Stimulated activated CD4-positive, alpha-beta T cell treated with anti-CD3 and anti-CD28 coated beads, Interleukin-4, amount 100 ng/mL, for 4 hours (primary cell): ENCODE measurements at regions not wholly inside any gene's neighbourhood (a gene's known extent, or its start where the extent isn't known, plus 50 kb on each side); places are given as distances from the start of the nearest gene placed in this dataset.
"Not testable (repeated sequence)": the region's sequence is repeated elsewhere in the genome, so short reads cannot be mapped to it uniquely, and the experiment has no call there.

Experiments
- DNase-seq, 2 experiments: peaks; one replicate each; pipeline ENCODE4 v3.0.0-alpha.2; 2020

DNA sequence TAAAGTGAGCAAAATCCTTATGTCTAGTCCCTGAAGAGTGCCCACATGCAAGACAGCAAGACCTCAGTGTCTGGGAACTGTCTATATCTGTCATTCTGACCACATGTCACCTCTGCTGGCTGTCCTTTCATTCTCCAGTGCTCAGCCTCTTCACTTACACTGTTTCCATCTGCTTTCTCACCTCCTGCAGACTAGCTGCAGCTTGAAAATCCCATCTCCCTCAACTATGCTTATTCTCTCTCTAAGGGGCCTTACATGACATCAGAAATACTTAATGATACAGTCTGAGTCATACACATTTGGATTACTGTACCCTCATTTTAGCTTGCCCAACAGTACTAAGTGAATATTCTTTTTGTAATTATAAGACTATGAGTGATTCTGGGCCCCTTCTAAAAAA lies 587.8 kb downstream of the EPM2A start:
- no peak for DNase-seq

DNA sequence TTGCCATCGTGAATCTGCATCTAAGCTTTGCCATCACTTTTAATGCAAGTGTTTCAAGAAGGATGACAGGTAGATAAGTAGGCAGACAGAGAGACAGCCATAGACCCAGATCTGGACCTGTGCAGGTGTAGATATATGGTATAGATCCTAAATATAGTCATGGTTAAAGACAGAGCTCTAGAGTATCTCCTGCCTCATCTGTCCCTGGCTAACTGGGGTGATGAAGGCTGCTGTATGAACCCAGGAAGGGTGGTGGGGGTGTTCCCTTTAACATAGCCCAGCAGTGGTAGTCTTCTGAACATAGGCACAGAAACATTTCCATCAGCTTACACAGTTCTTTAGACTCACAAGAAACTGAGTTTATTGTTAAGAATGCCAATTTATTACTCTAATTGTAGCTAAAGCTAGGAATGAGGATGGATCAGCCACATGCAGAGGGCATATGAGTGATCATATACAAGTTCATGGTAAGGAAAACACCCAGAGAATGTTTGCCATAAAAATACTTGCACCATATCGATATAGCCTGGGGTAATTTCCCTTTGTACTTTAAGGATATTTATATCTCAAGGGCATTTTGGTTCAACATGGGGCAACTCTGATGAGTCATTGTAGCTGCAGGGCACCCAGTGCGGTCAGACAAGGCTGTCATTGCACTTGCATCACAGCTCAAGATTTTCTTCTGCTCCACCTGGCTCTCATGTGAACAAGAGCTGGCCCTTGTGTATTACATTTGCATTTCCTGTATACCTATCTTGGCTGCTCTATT lies 587.2 kb downstream of the EPM2A start:
- no peak for DNase-seq

DNA sequence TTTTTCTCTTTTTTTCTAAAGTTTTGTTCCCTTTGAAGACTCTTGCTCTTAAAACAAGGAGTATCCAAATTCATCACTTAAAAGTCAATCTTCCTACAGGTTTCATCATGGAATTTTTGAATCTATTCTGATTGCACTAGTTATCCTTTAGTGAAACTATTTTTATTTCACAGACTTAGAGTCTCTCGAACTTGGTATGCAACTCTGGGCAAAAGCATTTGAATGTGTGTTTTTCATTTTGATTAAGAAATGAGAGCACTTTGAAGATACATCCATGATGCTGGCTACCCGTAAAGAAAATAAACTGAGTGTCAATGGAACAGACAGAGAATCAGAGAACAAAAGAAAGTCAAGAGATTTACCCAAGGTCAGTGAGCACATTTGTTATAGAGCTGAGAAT lies 586.5 kb downstream of the EPM2A start:
- no peak for DNase-seq

DNA sequence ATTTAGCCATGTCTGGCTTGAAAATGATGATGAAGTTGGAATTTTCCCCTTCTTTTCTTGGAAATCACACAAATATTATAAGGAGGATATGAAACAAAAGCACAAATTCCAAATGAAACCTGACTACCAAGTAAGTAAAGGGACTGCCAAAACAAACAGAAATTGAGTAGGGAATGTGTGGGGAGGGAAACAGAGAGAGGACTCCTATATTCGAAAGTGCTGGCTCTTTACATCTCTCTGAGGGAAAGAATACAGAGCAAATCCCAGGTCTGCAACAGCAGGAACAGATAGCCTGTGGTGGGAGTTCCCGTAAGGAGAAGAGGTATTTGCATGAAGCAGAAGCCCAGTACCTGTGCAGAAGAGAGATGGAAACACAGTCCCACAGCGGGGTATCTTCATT lies 583.7 kb downstream of the EPM2A start:
- no peak for DNase-seq

DNA sequence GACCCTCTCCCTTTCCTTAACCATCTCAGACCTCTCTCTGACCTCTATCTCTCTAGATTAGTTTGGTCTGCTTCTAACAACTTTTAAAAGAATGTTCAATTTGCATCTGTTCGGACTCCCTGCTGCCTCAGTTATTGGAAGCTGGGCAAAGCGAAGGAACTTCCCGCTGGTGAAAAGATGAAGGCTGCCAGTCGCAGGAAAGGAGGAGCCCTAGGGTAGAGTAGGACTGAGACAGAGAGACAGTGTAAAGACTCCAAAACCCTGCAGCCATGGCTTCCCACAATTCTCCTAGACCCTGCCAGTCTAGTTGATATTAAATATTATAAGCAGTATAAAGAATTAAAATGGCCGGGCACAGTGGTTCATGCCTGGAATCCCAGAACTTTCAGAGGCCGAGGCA lies 581.8 kb downstream of the EPM2A start:
- no peak for DNase-seq

DNA sequence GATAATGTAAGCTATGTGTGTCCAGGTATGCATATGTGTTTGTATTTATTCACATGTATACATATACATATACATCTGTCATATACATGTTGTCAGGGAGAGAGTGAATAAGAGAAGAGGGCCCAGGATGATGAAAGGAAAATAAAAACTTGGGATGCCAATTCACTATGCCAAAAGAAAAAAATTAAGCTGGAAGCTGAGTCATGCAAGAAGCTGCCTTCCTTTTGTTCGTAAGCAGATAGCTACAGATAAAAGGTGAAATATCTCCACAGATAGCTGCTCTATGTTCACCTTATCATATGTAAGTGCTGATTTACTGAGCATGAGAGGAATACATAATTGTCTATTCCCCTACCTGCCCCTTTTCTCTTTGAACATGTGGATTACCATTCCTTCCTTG lies 579.9 kb downstream of the EPM2A start:
- DNase-seq = no peak

DNA sequence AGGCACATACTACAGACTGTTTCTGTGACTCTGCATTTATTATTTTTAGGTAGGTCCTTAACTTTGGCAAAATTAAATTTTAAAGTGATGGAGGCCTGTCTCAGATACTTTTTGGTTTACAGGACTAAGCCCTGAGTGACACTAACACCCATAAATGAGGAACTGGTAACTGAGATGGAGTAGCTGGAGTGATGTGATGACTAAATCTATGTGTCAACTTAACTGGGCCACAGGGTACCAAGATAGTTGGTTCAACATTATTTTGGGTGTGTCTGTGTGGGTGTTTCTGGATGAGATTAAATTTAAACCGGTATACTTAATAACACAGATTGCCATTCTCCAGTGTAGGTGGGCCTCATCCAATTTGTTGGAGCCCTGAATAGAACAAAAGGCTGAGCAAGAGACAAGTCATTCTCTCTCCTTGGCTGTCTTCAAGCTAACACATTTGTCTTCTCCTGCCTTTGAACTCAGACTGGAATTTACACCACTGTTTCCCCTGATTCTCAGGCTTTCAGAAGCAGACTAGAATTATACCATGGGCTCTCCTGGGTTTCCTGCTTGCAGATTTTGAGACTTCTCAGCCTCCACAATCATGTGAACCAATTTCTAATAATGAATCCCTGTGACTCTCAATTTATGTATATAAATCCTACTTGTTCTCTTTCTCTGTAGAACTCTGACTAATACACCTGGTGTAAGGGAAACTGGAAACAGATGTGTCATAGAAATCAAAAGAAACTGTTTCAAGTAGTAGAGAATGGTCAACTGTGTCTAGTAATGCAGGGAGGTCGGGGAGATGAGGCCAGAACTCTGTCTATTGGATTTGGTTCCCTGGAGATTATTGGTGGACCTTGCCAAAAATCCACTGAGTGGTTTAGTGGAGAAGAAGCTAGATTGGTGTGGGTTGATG lies 579.2 kb downstream of the EPM2A start:
- DNase-seq = no peak

DNA sequence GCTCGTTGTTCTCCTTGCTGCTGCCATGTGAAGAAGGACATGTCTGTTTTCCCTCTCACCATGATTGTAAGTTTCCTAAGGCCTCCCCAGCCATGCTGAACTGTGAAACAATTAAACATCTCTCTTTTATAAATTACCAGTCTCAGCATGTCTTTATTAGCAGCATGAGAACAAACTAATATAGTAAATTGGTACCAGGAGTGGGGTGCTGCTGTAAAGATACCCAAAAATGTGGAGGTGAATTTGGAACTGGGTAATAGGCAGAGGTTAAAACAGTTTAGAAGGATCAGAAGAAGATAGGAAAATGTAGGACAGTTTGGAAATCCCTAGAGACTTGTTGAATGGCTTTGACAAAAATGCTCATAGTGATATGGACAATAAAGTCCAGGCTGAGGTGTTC lies 576.7 kb downstream of the EPM2A start:
- not testable (repeated sequence) for DNase-seq

DNA sequence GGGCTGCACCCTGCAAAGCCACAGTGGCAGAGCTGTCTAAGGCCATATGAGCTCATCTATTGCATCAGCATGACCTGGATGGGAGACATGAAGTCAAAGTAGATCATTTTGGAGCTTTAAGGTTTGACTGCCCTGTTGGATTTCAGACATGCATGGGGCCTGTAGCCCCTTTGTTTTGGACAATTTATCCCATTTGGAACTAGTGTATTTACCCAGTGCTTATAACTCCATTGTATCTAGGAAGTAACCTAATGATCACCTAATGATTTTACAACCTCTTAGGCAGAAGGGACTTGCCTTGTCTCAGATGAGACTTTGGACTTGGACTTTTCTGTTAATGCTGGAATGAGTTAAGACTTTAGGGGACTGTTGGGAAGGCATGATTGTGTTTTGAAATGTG lies 575.4 kb downstream of the EPM2A start:
- DNase-seq = no peak

DNA sequence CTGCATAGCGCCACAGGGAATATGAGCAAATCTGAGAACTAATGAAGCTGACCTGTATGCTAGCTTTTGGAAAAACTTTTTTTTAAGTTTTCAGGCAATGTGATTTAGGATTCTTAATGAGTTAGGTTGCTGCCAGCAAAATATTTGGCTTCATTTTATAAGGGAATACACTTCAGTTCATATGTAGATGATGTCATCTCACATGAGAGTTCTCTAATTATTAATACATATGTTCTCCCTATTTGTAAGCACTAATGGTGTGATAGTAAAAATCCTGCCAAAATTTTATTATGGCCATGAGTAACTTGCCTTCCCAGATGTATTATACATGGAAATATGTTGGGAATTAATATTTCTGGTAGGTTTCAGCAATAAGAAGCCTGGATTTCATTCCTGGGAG lies 573.8 kb downstream of the EPM2A start:
- DNase-seq = no peak

DNA sequence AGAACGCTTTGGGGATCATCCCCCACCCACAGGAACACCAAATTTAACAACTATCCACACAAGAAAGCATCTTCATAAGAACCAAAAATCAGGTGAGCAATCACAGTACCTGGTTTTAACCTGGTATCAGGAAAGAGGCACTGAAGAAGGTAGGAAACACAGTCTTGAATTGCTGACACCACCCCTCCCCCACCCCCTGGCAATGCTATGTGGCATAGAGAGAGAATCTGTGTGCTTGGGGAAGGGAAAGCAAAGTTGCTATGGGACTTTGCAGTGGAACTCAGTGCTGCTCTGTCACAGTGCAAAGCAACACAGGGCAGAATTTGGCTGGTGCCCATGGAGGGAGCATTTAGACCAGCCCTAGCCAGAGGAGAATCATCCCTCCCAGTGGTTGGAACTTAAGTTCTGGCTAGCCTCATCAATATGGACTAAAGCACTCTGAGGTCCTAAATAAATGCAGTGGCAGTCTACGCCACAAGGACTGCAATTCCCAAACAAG lies 565.5 kb downstream of the EPM2A start:
- DNase-seq = no peak

DNA sequence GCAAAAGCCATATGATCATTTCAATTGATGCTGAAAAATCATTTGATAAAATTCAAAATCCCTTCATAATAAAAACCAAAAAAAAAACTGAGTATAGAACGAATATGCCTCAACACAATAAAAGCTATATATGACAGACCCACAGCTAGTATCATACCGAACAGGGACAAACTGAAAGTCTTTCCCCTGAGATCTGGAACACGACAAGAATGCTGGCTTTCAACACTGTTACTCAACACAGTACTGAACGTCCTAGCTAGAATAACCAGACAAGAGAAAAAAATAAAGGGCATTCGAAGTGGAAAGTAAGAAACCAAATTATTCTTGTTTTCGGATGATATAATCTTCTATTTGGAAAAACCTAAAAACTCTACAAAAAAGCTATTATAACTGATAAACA lies 559.9 kb downstream of the EPM2A start:
- no peak for DNase-seq

DNA sequence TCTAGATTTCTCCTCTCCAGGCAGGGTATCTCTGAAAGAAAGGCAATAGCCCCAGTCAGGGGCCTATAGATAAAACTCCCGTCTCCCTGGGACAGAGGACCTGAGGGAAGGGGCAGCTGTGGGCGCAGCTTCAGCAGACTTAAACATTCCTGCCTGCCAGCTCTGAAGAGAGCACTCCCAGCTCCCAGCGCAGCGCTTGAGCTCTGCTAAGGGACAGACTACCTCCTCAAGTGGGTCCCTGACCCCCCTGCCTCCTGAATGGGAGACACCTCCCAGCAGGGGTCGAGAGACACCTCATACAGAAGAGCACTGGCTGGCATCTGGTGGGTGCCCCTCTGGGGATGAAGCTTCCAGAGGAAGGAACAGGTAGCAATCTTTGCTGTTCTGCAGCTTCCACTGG lies 556.9 kb downstream of the EPM2A start:
- DNase-seq = no peak

DNA sequence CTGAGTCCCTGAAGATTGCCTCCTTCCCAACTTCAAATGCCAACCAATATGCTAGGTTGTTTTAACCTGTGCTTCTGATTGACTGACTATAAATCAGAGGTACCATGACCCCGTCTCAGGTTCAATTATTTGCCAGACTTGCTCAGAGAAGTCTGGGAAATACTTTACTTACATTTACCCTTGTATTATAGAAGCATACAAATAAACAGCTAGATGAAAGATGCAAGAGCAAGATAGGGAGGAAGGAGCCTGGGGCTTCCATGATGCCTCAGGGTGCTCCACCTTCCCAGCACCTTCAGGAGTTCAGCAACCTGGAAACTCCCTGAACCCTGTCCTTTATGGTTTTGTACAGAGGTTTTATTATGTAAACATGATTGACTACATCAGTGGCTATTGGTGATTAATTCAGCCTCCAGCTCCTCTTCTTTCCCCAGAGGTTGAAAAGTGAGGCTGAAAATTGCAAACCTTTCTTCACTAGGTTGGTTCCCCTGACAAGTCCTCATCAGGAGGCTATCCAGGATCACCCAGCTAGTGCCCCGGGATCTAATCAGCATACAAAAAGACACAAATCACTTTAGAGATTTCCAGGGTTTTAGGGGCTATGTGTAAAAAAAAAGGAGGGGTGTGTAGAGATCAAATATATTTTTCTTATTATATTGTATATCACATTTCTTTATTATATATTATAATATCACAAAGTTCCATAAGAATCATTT lies 547.7 kb downstream of the EPM2A start:
- no peak for DNase-seq

DNA sequence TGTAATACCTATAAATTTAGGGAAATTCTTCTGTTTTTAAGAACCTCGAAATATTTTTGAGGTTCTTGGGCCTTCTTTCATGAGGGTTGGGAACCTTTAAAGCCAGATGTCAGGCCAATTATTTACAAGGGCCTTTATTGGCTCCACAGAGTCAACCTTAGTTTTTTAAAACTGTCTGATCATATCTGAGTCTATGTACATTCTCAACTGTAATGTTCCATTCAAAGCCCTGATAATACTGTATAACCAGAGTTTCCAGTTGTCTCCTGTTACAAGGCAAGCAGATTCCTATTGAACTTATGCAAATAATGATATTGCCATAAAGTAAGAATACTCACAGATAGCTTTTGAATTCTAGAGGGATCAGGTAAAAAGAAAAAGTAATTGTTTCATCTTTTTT lies 545.5 kb downstream of the EPM2A start:
- DNase-seq = no peak

DNA sequence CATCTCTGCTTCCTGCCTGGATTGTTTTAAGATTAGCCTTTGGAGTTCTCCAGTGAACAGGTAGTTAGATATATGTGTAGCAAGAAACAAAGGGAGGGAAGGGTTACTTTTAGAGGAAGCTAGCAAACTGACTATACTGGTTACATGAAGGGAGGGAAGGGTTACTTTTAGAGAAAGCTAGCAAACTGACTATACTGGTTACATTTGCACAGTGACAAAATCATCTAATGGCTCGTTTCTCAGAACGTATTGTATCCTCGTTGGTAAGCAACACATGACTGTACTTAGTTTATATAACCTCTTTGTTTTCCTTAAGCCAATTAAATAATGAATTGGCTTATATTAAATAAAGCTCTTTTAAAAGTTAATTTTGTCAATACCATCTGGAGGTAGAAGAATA lies 540.9 kb downstream of the EPM2A start:
- no peak for DNase-seq

DNA sequence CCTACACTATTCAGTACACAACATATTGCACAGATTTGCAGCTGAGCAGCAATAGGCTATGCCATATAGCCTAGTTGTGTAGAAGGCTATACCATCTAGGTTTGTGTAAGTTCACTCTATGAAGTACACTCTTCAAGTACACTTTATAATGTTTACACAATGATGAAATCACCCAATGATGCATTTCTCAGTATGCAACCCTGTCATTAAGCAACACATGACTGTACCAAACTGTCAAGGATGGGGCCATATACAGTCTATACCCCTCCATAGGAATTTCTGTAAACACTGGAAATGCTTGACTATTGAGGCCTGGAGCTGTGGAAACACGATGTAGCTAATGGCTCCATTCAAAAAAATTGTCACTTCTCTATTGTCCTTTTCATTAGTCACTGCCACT lies 535.4 kb downstream of the EPM2A start:
- no peak for DNase-seq

DNA sequence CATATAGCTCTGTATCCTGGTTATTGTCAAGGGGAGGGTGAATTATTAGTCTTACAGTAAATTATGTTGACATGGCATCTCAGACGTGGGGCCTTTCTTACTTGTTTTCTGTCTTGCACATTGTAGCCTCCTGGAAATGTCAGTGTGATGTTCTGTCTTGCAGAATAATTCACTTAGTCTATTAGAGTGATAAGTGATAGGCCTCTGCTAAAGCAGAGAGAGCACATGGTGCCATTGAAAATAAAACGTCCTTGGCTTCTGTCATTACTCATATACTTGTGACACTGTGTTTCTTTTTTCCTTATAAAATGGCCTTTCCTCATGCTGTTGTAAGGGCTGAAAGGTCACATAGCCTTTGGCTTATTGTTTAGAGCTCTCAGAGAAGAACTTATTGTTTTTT lies 531.0 kb downstream of the EPM2A start:
- no peak for DNase-seq

DNA sequence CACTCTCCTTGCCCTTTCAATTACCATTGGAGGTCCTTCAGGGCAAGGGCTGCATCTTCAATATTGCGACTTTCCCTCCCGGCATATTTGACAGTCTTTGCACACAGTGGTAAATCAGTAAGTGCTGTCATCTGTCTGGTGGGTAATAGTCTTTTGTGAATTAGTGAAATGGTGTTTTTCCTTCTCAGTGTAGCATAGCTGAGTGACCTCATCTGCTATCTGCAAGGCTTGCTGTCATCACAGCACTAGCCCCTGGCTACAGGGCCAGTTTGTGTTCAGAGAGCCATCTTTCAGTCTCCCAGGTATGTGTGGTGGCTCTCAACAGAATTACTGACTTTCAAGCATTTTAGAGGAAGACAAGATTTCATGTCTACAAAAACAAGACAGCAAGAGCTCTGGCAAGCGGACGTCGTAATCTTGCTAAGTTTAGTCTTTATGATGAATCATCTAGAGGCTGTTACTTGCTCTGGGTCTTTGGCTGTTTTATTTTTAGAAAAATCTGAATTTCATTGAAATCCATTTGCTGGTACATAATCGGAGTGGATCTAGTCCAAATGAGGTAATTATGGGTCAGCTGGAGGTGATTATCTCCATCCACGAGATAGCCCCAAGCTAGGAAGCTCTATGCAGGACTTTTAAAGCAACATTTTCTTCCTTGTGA lies 528.9 kb downstream of the EPM2A start:
- DNase-seq = no peak

DNA sequence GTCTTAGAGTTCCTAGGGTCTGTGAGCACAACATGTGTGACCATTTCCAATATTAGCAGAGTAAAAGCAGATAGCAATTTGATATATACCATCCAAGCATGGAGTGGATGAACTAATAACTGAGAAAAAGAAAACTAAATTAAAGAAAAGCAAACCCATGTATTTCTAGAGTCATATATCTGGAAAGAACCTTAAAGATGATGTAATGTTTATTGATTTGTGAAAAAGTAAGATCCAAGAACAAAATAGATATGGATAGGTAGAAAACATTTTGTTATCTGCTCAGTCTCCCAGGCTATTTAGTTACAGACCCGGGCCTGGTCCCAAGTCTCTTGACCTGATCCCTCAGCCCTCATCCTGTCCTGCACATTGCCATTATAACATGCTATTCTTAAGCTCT lies 526.8 kb downstream of the EPM2A start:
- no peak for DNase-seq

DNA sequence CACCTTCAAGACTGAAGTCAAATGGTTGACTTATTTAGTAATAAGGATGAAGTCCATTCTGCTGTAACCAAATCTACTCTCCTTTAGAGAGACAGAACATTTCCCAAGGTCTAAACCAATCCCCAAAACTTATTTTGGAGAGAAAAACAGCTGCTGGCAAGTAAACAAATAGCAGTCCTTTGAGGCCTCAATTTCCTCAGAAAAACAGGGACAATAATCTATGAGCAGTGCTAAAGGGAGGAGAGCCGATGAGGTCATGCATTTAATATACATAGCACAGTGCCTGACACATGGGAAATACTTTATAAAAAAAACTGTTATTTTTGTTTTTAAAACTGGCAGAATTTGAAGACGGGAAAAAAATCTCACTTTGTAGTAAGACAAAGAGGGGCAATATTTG lies 526.0 kb downstream of the EPM2A start:
- no peak for DNase-seq

DNA sequence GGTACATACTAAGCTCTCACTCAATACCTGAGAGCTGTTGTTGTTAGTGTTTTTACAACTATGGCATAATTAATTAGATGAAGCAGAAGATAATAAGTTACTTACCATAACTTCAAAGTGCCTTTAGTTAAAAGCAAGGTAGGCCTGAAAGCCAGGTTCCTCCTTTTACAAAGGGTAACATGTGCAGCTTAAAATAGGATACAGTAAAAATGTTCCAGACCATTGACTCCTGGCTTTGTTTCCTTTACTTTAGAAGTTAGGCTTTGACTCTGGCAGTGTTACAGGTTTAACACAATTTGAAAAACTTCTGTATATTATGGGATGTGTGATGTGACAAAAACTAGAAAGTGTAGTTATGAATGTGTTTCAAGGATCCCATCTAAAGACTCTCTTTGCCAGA lies 522.5 kb downstream of the EPM2A start:
- no peak for DNase-seq

DNA sequence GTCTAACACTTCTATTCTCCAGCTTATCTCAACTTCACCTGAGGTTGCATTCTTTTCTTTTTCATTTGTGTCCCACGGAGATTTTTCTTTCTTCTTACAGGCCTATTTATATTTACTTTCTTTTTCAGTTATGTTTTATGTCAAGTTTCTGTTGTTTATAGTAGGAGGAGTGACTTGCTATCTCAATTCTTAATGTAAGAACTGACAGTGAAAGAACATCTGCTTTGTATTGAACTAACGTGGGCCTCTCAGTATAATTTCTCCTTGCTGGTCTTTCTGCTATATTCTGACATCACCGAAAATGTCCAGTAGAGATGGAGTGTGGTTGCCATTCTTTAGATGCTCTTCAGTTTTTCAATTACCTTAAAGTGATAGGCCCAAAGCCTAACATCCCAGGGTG lies 521.7 kb downstream of the EPM2A start:
- no peak for DNase-seq
